ENCODE measurements at regions not wholly inside any gene's neighbourhood (a gene's known extent, or its start where the extent isn't known, plus 50 kb on each side); places are given as distances from the start of the nearest gene placed in this dataset.
"Not testable (repeated sequence)": the region's sequence is repeated elsewhere in the genome, so short reads cannot be mapped to it uniquely, and the experiment has no call there.

- no peak for DNase-seq
These were observed 410.7 kb downstream of the MIAT start for GRCh38 chr22:27068121-27068520.

- DNase-seq, result no peak
These were observed 413.2 kb downstream of the MIAT start for GRCh38 chr22:27070594-27070993.

- DNase-seq, result no peak
These were observed 416.4 kb downstream of the MIAT start for GRCh38 chr22:27073601-27074425.

GRCh38 chr22:27075028-27075678 lies 417.8 kb downstream of the MIAT start:
- no peak for DNase-seq

GRCh38 chr22:27075891-27076290 lies 418.5 kb downstream of the MIAT start:
- DNase-seq, result no peak

- not testable (repeated sequence) for DNase-seq
These were observed 420.7 kb downstream of the MIAT start for GRCh38 chr22:27078064-27078463.

GRCh38 chr22:27080036-27080578 lies 422.7 kb downstream of the MIAT start:
- no peak for DNase-seq

GRCh38 chr22:27080863-27081262 lies 423.5 kb downstream of the MIAT start:
- DNase-seq, result no peak

- no peak for DNase-seq
These were observed 426.2 kb downstream of the MIAT start for GRCh38 chr22:27083610-27084009.

GRCh38 chr22:27084130-27084529 lies 426.7 kb downstream of the MIAT start:
- DNase-seq, result no peak

- DNase-seq, result no peak
These were observed 429.0 kb downstream of the MIAT start for GRCh38 chr22:27086080-27087044.

- DNase-seq, result no peak
These were observed 429.7 kb downstream of the MIAT start for GRCh38 chr22:27087051-27087450.

GRCh38 chr22:27088026-27088425 lies 430.6 kb downstream of the MIAT start:
- DNase-seq, result no peak

GRCh38 chr22:27089264-27089663 lies 431.9 kb downstream of the MIAT start:
- DNase-seq, result no peak

GRCh38 chr22:27090611-27091011 lies 433.2 kb downstream of the MIAT start:
- DNase-seq, result no peak

GRCh38 chr22:27093422-27093821 lies 436.0 kb downstream of the MIAT start:
- no peak for DNase-seq

- DNase-seq, result no peak
These were observed 437.4 kb downstream of the MIAT start for GRCh38 chr22:27094633-27095308.

GRCh38 chr22:27097506-27097905 lies 440.1 kb downstream of the MIAT start:
- DNase-seq, result no peak

- no peak for DNase-seq
These were observed 440.5 kb downstream of the MIAT start for GRCh38 chr22:27097933-27098332.

- no peak for DNase-seq
These were observed 442.7 kb downstream of the MIAT start for GRCh38 chr22:27099946-27100722.

GRCh38 chr22:27100789-27101188 lies 443.4 kb downstream of the MIAT start:
- no peak for DNase-seq

GRCh38 chr22:27101288-27101687 lies 443.9 kb downstream of the MIAT start:
- no peak for DNase-seq
